T-helper 2 cell (primary cell): ENCODE measurements at regions not wholly inside any gene's neighbourhood (a gene's known extent, or its start where the extent isn't known, plus 50 kb on each side); places are given as distances from the start of the nearest gene placed in this dataset.
"Not testable (repeated sequence)": the region's sequence is repeated elsewhere in the genome, so short reads cannot be mapped to it uniquely, and the experiment has no call there.

Source experiments
- DNase-seq, 5 experiments: peaks; one replicate each; pipeline versions ENCODE4 v3.0.0 to v3.0.0-alpha.2; 2012 to 2022

- DNase-seq = not testable (repeated sequence)
These were observed 68.5 kb upstream of the ADTRP start for GRCh38 chr6:11847068-11847467.

GRCh38 chr6:11845664-11846577 is 67.3 kb upstream of the ADTRP start:
- DNase-seq = no peak

DNA sequence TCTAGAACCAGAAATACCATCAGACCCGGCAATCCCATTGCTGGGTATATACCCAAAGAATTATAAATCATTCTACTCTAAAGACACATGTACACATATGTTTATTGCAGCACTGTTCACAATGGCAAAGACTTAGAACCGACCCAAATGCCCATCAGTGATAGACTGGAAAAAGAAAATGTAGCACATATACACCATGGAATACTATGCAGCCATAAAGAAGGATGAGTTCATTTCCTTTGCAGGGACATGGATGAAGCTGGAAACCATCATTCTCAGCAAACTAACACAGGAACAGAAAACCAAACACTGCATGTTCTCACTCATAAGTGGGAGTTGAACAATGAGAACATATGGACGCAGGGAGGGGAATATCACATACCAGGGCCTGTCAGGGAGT is 64.2 kb upstream of the ADTRP start:
- DNase-seq = not testable (repeated sequence)

- DNase-seq = no peak
These were observed 56.5 kb upstream of the ADTRP start for GRCh38 chr6:11835065-11835464.

GRCh38 chr6:11833626-11834592 is 55.3 kb upstream of the ADTRP start:
- DNase-seq = no peak

DNA sequence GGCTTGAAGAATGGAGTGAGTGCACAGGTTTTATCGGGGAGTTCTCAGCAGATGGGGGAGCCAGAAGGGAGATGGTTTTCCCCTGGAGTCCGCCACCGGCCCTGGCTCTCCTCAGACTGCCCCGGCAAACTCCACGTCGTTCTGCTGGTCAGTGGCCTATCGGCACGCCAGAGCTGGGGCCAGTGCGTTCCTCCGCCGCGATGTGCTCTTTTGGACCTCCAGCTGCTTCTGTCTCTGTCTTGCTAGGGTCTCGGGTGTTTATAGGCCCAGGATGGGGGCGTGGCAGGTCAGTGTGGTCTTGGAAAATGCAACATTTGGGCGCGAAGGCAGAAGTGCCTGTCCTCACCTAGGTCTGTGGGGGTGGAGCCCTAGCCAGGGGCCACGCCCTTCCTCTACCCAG is 53.0 kb upstream of the ADTRP start:
- DNase-seq = no peak

DNA sequence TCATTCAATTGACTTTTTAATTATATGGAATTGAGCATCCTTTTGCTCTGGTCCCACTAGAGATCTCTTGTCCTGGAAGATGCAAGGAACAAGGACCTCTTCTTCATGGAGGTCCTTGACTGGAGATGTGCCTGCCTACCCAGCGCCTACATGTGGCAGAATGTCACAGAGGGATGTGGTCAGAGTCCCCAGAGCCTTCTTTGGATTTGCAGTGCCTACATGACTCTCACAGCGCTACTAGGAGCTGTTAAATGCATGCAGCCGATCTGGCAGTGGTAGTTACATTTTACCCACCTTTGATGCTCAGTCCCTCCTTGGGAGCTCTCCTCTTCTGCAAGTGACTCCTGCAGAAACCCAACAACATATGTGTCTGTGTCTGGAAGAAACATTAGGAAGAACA is 51.9 kb upstream of the ADTRP start:
- no peak for DNase-seq

DNA sequence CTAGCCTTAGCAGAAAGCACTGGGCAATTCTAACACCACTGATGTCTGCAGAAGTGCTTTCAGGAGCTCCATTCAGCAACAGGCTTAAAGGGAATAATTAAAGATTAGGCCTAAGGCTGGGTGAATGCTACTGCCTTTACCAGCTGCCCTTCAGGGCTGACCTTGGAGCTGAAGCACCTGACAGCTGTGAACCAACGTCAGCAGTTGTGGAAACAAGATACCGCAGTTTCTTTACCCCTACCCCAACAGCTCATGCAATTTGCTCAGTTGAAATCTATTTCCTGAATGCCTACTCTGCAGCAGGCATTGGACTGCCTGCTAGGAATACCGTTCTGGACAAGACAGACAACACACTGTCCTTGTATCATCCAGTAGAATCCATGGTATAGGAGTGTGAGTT is 51.5 kb upstream of the ADTRP start:
- DNase-seq = no peak

DNA sequence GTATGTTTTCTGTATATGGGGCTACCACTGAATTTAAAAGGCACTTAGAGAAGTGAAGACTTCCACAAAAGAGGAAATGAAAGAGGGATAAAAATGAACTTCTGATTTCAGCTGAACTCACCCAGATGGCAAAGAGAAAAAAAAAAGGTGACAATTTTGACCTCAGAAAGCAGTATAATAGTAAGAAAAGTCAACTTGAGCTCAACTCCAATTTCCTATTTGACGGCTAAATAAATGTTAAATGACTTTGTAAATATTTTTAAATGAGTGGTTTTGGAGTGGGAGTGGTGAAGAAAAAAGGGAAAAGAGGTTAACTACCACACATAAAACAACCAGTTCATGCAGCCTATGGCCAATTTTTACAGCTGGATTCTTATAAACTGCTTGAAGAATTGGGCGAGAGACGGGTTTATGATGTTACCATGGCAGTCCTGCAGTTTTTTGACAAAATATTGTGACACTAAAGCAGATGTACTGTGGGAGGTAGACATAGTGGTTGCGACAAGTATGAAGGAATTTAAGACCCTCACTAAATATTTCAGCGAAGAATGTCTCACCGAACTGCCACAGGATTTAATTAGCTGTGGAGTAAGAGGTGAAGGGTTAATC is 49.8 kb upstream of the ADTRP start:
- no peak for DNase-seq
